NT2/D1 (cell line): ENCODE measurements at regions not wholly inside any gene's neighbourhood (a gene's known extent, or its start where the extent isn't known, plus 50 kb on each side); places are given as distances from the start of the nearest gene placed in this dataset.

Experiments used
- SUZ12 ChIP-seq: IDR thresholded peaks from 2 replicates; pipeline ENCODE4 v1.6.1; 2011; ENCODE audit not compliant: insufficient read length, insufficient read depth; ENCODE audit errors: extremely low read depth
- YY1 ChIP-seq: IDR thresholded peaks from 2 replicates; pipeline ENCODE4 v1.6.1; 2011; ENCODE audit not compliant: insufficient read length, insufficient read depth
- ZNF274 ChIP-seq: IDR thresholded peaks from 2 replicates; pipeline ENCODE4 v1.6.1; 2011; ENCODE audit warnings: mild to moderate bottlenecking, low read depth, low read length

GRCh38 chr3:147960786-147961185 lies 551.6 kb downstream of the ZIC1 start:
- no peak for TF ChIP-seq YY1
- TF ChIP-seq SUZ12, result no peak
- TF ChIP-seq ZNF274, result no peak
